PC-3 (cell line): ENCODE measurements at regions not wholly inside any gene's neighbourhood (a gene's known extent, or its start where the extent isn't known, plus 50 kb on each side); places are given as distances from the start of the nearest gene placed in this dataset.

Source experiments
- ATAC-seq: fragments of 200-7000 bp; cut with Tn5 transposase; 2 replicates; pipeline ENCODE4 v1.9.1; 2020; ENCODE audit warnings: mild to moderate bottlenecking, moderate library complexity
- BruUV-seq: library from RNA; stranded (reverse); fragments of 400-500 nt; replicated peaks from 2 replicates; lab custom pipeline; 2021; lab: Mats Ljungman, UMichigan
- CTCF ChIA-PET: fragments of 300-600 bp; sonication (Branson Sonifier 250); formaldehyde crosslinking; loops from one replicate; lab custom pipeline; 2022; ENCODE audit warnings: antibody characterized with exemption; lab: Charles Lee
- POLR2A ChIA-PET: fragments of 300-600 bp; sonication (Branson Sonifier 250); formaldehyde crosslinking; loops from one replicate; lab custom pipeline; 2022; ENCODE audit warnings: antibody characterized with exemption; ENCODE audit not compliant: unreplicated experiment; lab: Charles Lee
- DNase-seq: peaks from one replicate; pipeline ENCODE4 v3.0.0-alpha.2; 2015
- H2AFZ ChIP-seq: fragments of 300-600 bp; sonication (generic); 2 replicates; pipeline ENCODE4 v1.6.0; 2016; ENCODE audit warnings: antibody characterized with exemption, low read length
- H3F3A ChIP-seq: fragments of 300-600 bp; sonication (generic); one replicate; pipeline ENCODE4 v1.6.0; 2017; ENCODE audit warnings: antibody characterized with exemption, low read length, control low read depth, mild to moderate bottlenecking; ENCODE audit not compliant: unreplicated experiment
- H3K27ac ChIP-seq: fragments of 300-600 bp; sonication (generic); 2 replicates; pipeline ENCODE4 v1.5.1; 2016; ENCODE audit warnings: mild to moderate bottlenecking, low read length
- H3K27me3 ChIP-seq: fragments of 300-600 bp; sonication (generic); 2 replicates; pipeline ENCODE4 v1.6.1; 2016; ENCODE audit warnings: low read length, mixed read lengths
- H3K36me3 ChIP-seq: fragments of 300-600 bp; sonication (generic); 2 replicates; pipeline ENCODE4 v1.6.1; 2016; ENCODE audit warnings: low read depth, mixed run types, low read length, mixed read lengths
- H3K4me1 ChIP-seq: fragments of 300-600 bp; sonication (generic); 2 replicates; pipeline ENCODE4 v1.5.1; 2016; ENCODE audit warnings: low read length; ENCODE audit not compliant: insufficient read depth
- H3K4me2 ChIP-seq: fragments of 300-600 bp; sonication (generic); 2 replicates; pipeline ENCODE4 v1.6.0; 2016; ENCODE audit warnings: low read length
- H3K4me3 ChIP-seq: fragments of 300-600 bp; sonication (generic); 2 replicates; pipeline ENCODE4 v1.5.1; 2016; ENCODE audit warnings: mild to moderate bottlenecking, low read length, mixed read lengths
- H3K79me2 ChIP-seq: fragments of 300-600 bp; sonication (generic); 2 replicates; pipeline ENCODE4 v1.6.1; 2017; ENCODE audit warnings: low read length, mixed read lengths
- H3K9ac ChIP-seq: fragments of 300-600 bp; sonication (generic); 2 replicates; pipeline ENCODE4 v1.6.0; 2016; ENCODE audit warnings: mild to moderate bottlenecking, low read length
- H3K9me2 ChIP-seq: fragments of 300-600 bp; sonication (generic); replicated peaks from 2 replicates; pipeline ENCODE4 v1.6.1; 2016; ENCODE audit warnings: mixed run types, low read length, mixed read lengths
- H3K9me3 ChIP-seq: fragments of 300-600 bp; sonication (generic); 2 replicates; pipeline ENCODE4 v1.6.1; 2016; ENCODE audit warnings: low read length, mixed read lengths
- H4K20me1 ChIP-seq: fragments of 300-600 bp; sonication (generic); 2 replicates; pipeline ENCODE4 v1.6.1; 2016; ENCODE audit warnings: low read length, mixed read lengths
- CTCF ChIP-seq: fragments of 300-600 bp; sonication (generic); conservative IDR thresholded peaks from 2 replicates; pipeline ENCODE4 v1.5.1; 2017; ENCODE audit warnings: antibody characterized with exemption, low read depth, mild to moderate bottlenecking, low read length
- EZH2 ChIP-seq: fragments of 300-600 bp; sonication (generic); IDR thresholded peaks from one replicate; pipeline ENCODE4 v1.6.1; 2017; ENCODE audit warnings: antibody characterized with exemption, mild to moderate bottlenecking, low read length; ENCODE audit not compliant: unreplicated experiment
- EZH2phosphoT487 ChIP-seq: fragments of 300-600 bp; sonication (generic); IDR thresholded peaks from 2 replicates; pipeline ENCODE4 v1.6.1; 2018; ENCODE audit warnings: mild to moderate bottlenecking, antibody characterized with exemption, low read length, borderline replicate concordance
- intact Hi-C: fragments of 100-400 bp; cut with micrococcal nuclease; formaldehyde crosslinking; loops from 2 replicates; pipeline ENCODE4 v1.9.0; 2023

GRCh38 chr3:64440498-64440897 lies 215.2 kb upstream of the PRICKLE2 start:
- peak; percentile 53 for DNase-seq
- intact Hi-C loops: no loop called here
- Histone ChIP-seq H3K79me2 (no peaks in the 10 kb centered on the region), H4K20me1 (no peaks in the 10 kb centered on the region), H3K4me2 (no peak overlapping the region), H2AFZ (no peak overlapping the region), H3K27me3 (no peaks in the 10 kb centered on the region), H3F3A (no peaks in the 10 kb centered on the region), H3K4me3 (no peak overlapping the region), H3K9me2 (no peaks in the 10 kb centered on the region), H3K36me3 (no peaks in the 10 kb centered on the region), H3K4me1 (no peaks in the 10 kb centered on the region), H3K9me3 (no peaks in the 10 kb centered on the region), H3K27ac (no peak overlapping the region), H3K9ac (no peak overlapping the region)
- CTCF ChIA-PET: no interaction called here
- POLR2A ChIA-PET: no interaction called here
- BruUV-seq: no TSS peak
- no peak for TF ChIP-seq EZH2
- TF ChIP-seq EZH2phosphoT487: no peak
- no peak for TF ChIP-seq CTCF
- ATAC-seq: no peak

GRCh38 chr3:64438812-64439211 lies 213.5 kb upstream of the PRICKLE2 start:
- H3K27ac ChIP-seq: no peak overlapping the region
- H3K79me2 ChIP-seq: no peaks in the 10 kb centered on the region
- no TSS peak for BruUV-seq
- H3F3A ChIP-seq: no peaks in the 10 kb centered on the region
- H3K27me3 ChIP-seq: no peaks in the 10 kb centered on the region
- ChIA-PET POLR2A (no interaction called here), CTCF (no interaction called here)
- intact Hi-C loops: no loop called here
- no peaks in the 10 kb centered on the region for H4K20me1 ChIP-seq
- no peak overlapping the region for H3K4me3 ChIP-seq
- H3K4me1 ChIP-seq: no peaks in the 10 kb centered on the region
- no peaks in the 10 kb centered on the region for H3K9me2 ChIP-seq
- ATAC-seq (no peak), DNase-seq (no peak)
- no peak overlapping the region for H2AFZ ChIP-seq
- no peak overlapping the region for H3K9ac ChIP-seq
- H3K9me3 ChIP-seq: no peaks in the 10 kb centered on the region
- no peak for TF ChIP-seq EZH2
- no peak for TF ChIP-seq EZH2phosphoT487
- no peak for TF ChIP-seq CTCF
- H3K36me3 ChIP-seq: no peaks in the 10 kb centered on the region
- no peak overlapping the region for H3K4me2 ChIP-seq

GRCh38 chr3:64438066-64438465 lies 212.8 kb upstream of the PRICKLE2 start:
- no peak for ATAC-seq
- Histone ChIP-seq H3K36me3 (no peaks in the 10 kb centered on the region), H4K20me1 (no peaks in the 10 kb centered on the region), H3F3A (no peaks in the 10 kb centered on the region), H3K4me3 (no peak overlapping the region), H3K9ac (no peak overlapping the region), H3K79me2 (no peaks in the 10 kb centered on the region), H3K27ac (no peak overlapping the region), H3K4me2 (no peak overlapping the region), H3K27me3 (no peaks in the 10 kb centered on the region), H2AFZ (no peak overlapping the region), H3K4me1 (no peaks in the 10 kb centered on the region), H3K9me3 (no peaks in the 10 kb centered on the region), H3K9me2 (no peaks in the 10 kb centered on the region)
- TF ChIP-seq CTCF (no peak), EZH2 (no peak), EZH2phosphoT487 (no peak)
- intact Hi-C loops: no loop called here
- DNase-seq: no peak
- CTCF ChIA-PET: interaction anchor here (0.6 kb wide), 1 partner anchor 1878 kb away, joined by 3 read pairs; no protein-coding TSS in a partner anchor
- POLR2A ChIA-PET: no interaction called here
- no TSS peak for BruUV-seq
